ENCODE measurements at regions not wholly inside any gene's neighbourhood (a gene's known extent, or its start where the extent isn't known, plus 50 kb on each side); places are given as distances from the start of the nearest gene placed in this dataset.

- WGBS = 94% methylated on average over 5 of the region's 5 CpGs
- no peak overlapping the region for H3K27ac ChIP-seq (ENCODE audit: low read depth in 1 of 2, low read length in 2 of 2)
- H3K4me1 ChIP-seq (ENCODE audit: control insufficient read depth in 4 of 4, insufficient read depth in 4 of 4, low read length in 3 of 4) = no peaks in the 10 kb centered on the region
- H3K9me3 ChIP-seq (ENCODE audit: control insufficient read depth in 4 of 4, low read length in 3 of 4) = no peaks in the 10 kb centered on the region
- no peak for DNase-seq (ENCODE audit: low spot score)
- no peak overlapping the region for H3K9ac ChIP-seq (ENCODE audit: low read depth in 1 of 2, low read length in 2 of 2)
- no peak overlapping the region for H3K4me3 ChIP-seq (ENCODE audit: low read depth in 1 of 3, low read length in 3 of 3)
- H3K36me3 ChIP-seq (ENCODE audit: control insufficient read depth in 4 of 4, insufficient read depth in 3 of 4, low read depth in 1 of 4, low read length in 3 of 4) = no peaks in the 10 kb centered on the region
- no peaks in the 10 kb centered on the region for H3K27me3 ChIP-seq (ENCODE audit: control insufficient read depth in 4 of 4, insufficient read depth in 4 of 4, low read length in 3 of 4)
- no peak for TF ChIP-seq NR2F2 (IDR thresholded peaks at IDR 0.05)
- TF ChIP-seq CTCF (IDR thresholded peaks at IDR 0.05; ENCODE audit: low read depth, low read length, missing input control) = no peak
- no peak for TF ChIP-seq FOXA1 (IDR thresholded peaks at IDR 0.05)
- TF ChIP-seq JUND (IDR thresholded peaks at IDR 0.05) = no peak
- no peak for TF ChIP-seq HNF4A (conservative IDR thresholded peaks at IDR 0.05)
- no peak for TF ChIP-seq RXRA (IDR thresholded peaks at IDR 0.05)
- no peak for TF ChIP-seq RAD21 (IDR thresholded peaks at IDR 0.05)
Measured at GRCh38 chr5:102130386-102130785, 165.7 kb downstream of the SLCO4C1 start.

- TF ChIP-seq NR2F2 (IDR thresholded peaks at IDR 0.05) (no peak), ZBTB33 (IDR thresholded peaks at IDR 0.05) (no peak), HNF4A (conservative IDR thresholded peaks at IDR 0.05) (no peak), REST (IDR thresholded peaks at IDR 0.05) (no peak), YY1 (IDR thresholded peaks at IDR 0.05) (no peak), SP1 (IDR thresholded peaks at IDR 0.05) (no peak), EGR1 (IDR thresholded peaks at IDR 0.05; ENCODE audit: low read depth in 2 of 2) (no peak), FOXA1 (IDR thresholded peaks at IDR 0.05) (no peak), TAF1 (conservative IDR thresholded peaks at IDR 0.05) (no peak), JUND (IDR thresholded peaks at IDR 0.05) (no peak), ATF3 (IDR thresholded peaks at IDR 0.05) (no peak), RAD21 (IDR thresholded peaks at IDR 0.05) (no peak), FOXA2 (IDR thresholded peaks at IDR 0.05) (no peak), MAX (IDR thresholded peaks at IDR 0.05) (no peak), RXRA (IDR thresholded peaks at IDR 0.05) (no peak), HNF4G (IDR thresholded peaks at IDR 0.05) (no peak), GABPA (IDR thresholded peaks at IDR 0.05 in 1 of 2, conservative IDR thresholded peaks at IDR 0.05 in 1 of 2) (no peak), CTCF (IDR thresholded peaks at IDR 0.05; ENCODE audit: low read depth, low read length, missing input control) (no peak)
- 80% methylated on average over 3 of the region's 3 CpGs for WGBS
Measured at GRCh38 chr5:102119252-102119651, 176.8 kb downstream of the SLCO4C1 start.

More at GRCh38 chr5:102119252-102119651, 176.8 kb downstream of the SLCO4C1 start:
- DNase-seq (ENCODE audit: low spot score) = no peak
- Histone ChIP-seq H3K27ac (ENCODE audit: low read depth in 1 of 2, low read length in 2 of 2) (no peak overlapping the region), H3K9me3 (ENCODE audit: control insufficient read depth in 4 of 4, low read length in 3 of 4) (no peaks in the 10 kb centered on the region), H3K27me3 (ENCODE audit: control insufficient read depth in 4 of 4, insufficient read depth in 4 of 4, low read length in 3 of 4) (no peaks in the 10 kb centered on the region), H3K9ac (ENCODE audit: low read depth in 1 of 2, low read length in 2 of 2) (no peak overlapping the region), H3K4me1 (ENCODE audit: control insufficient read depth in 4 of 4, insufficient read depth in 4 of 4, low read length in 3 of 4) (no peaks in the 10 kb centered on the region), H3K36me3 (ENCODE audit: control insufficient read depth in 4 of 4, insufficient read depth in 3 of 4, low read depth in 1 of 4, low read length in 3 of 4) (no peaks in the 10 kb centered on the region), H3K4me3 (ENCODE audit: low read depth in 1 of 3, low read length in 3 of 3) (no peak overlapping the region)

Data from liver (tissue), 8 donors.